ENCODE measurements at regions not wholly inside any gene's neighbourhood (a gene's known extent, or its start where the extent isn't known, plus 50 kb on each side); places are given as distances from the start of the nearest gene placed in this dataset.
"Not testable (repeated sequence)": the region's sequence is repeated elsewhere in the genome, so short reads cannot be mapped to it uniquely, and the experiment has no call there.

- ATAC-seq (no peak), DNase-seq (no peak)
- intact Hi-C loops (cut with DNase I), result no loop called here
Observed at GRCh38 chr5:91490316-91490715, 107.2 kb upstream of the ARRDC3 start.

- no peak for ATAC-seq
- intact Hi-C loops (cut with DNase I), result no loop called here
- no peak for DNase-seq
Observed at GRCh38 chr5:91487420-91487819, 104.3 kb upstream of the ARRDC3 start.

GRCh38 chr5:91486638-91487037 is 103.5 kb upstream of the ARRDC3 start:
- DNase-seq (no peak), ATAC-seq (no peak)
- intact Hi-C loops (cut with DNase I), result no loop called here

GRCh38 chr5:91484662-91485061 is 101.5 kb upstream of the ARRDC3 start:
- DNase-seq (no peak), ATAC-seq (no peak)
- intact Hi-C loops (cut with DNase I), result no loop called here

GRCh38 chr5:91479376-91479775 is 96.3 kb upstream of the ARRDC3 start:
- ATAC-seq; intact Hi-C loops (cut with DNase I); DNase-seq: not testable (repeated sequence)

GRCh38 chr5:91478096-91478495 is 95.0 kb upstream of the ARRDC3 start:
- ATAC-seq (no peak), DNase-seq (no peak)
- intact Hi-C loops (cut with DNase I), result no loop called here

- intact Hi-C loops (cut with DNase I), result no loop called here
- ATAC-seq, result no peak
- no peak for DNase-seq
Observed at GRCh38 chr5:91477408-91477807, 94.3 kb upstream of the ARRDC3 start.

- intact Hi-C loops (cut with DNase I), result no loop called here
- ATAC-seq (no peak), DNase-seq (no peak)
Observed at GRCh38 chr5:91474201-91474600, 91.1 kb upstream of the ARRDC3 start.

- ATAC-seq (no peak), DNase-seq (no peak)
- intact Hi-C loops (cut with DNase I), result no loop called here
Observed at GRCh38 chr5:91472631-91473030, 89.5 kb upstream of the ARRDC3 start.

GRCh38 chr5:91469517-91470165 is 86.5 kb upstream of the ARRDC3 start:
- ATAC-seq, result peak in 1 of 2 donors; percentile 89
- intact Hi-C loops (cut with DNase I), result no loop called here
- DNase-seq, result no peak

GRCh38 chr5:91468651-91469422 is 85.7 kb upstream of the ARRDC3 start:
- ATAC-seq (peak; percentile 38 to 74), DNase-seq (no peak)
- intact Hi-C loops (cut with DNase I), result no loop called here

- ATAC-seq (no peak), DNase-seq (no peak)
- intact Hi-C loops (cut with DNase I), result no loop called here
Observed at GRCh38 chr5:91464886-91465646, 81.9 kb upstream of the ARRDC3 start.

GRCh38 chr5:91457681-91458058 is 74.6 kb upstream of the ARRDC3 start:
- intact Hi-C loops (cut with DNase I), result no loop called here
- ATAC-seq (no peak), DNase-seq (no peak)

GRCh38 chr5:91456928-91457680 is 74.0 kb upstream of the ARRDC3 start:
- ATAC-seq, result no peak
- intact Hi-C loops (cut with DNase I), result no loop called here
- DNase-seq, result no peak

- intact Hi-C loops (cut with DNase I), result no loop called here
- DNase-seq (no peak), ATAC-seq (no peak)
Observed at GRCh38 chr5:91449083-91449482, 66.0 kb upstream of the ARRDC3 start.

- intact Hi-C loops (cut with DNase I); ATAC-seq; DNase-seq: not testable (repeated sequence)
Observed at GRCh38 chr5:91448079-91448478, 65.0 kb upstream of the ARRDC3 start.

- DNase-seq; intact Hi-C loops (cut with DNase I); ATAC-seq: not testable (repeated sequence)
Observed at GRCh38 chr5:91446880-91447279, 63.8 kb upstream of the ARRDC3 start.

GRCh38 chr5:91443761-91444467 is 60.8 kb upstream of the ARRDC3 start:
- intact Hi-C loops (cut with DNase I), result no loop called here
- no peak for ATAC-seq
- DNase-seq, result no peak

- DNase-seq (no peak), ATAC-seq (no peak)
- intact Hi-C loops (cut with DNase I), result no loop called here
Observed at GRCh38 chr5:91443023-91443422, 59.9 kb upstream of the ARRDC3 start.

Measured in left cardiac atrium (tissue), 4 donors.